Loucy (cell line): ENCODE measurements at regions not wholly inside any gene's neighbourhood (a gene's known extent, or its start where the extent isn't known, plus 50 kb on each side); places are given as distances from the start of the nearest gene placed in this dataset.

Source experiments
- H2AFZ ChIP-seq: fragments of 200-600 bp; sonication (generic); 2 replicates; pipeline ENCODE4 v1.6.0; 2016; ENCODE audit warnings: antibody characterized with exemption, mild to moderate bottlenecking, low read length, moderate library complexity
- H3F3A ChIP-seq: fragments of 200-600 bp; 2 replicates; pipeline ENCODE4 v1.6.0; 2016; ENCODE audit warnings: antibody characterized with exemption, low read depth, mild to moderate bottlenecking
- H3K27me3 ChIP-seq: fragments of 200-600 bp; sonication (generic); 2 replicates; pipeline ENCODE4 v1.6.1; 2014; ENCODE audit warnings: low read length, mild to moderate bottlenecking; ENCODE audit not compliant: insufficient read depth, poor library complexity, severe bottlenecking
- H3K36me3 ChIP-seq: fragments of 200-600 bp; sonication (generic); 2 replicates; pipeline ENCODE4 v1.6.1; 2016; ENCODE audit warnings: low read length; ENCODE audit not compliant: insufficient read depth
- H3K4me1 ChIP-seq: fragments of 200-600 bp; sonication (generic); 2 replicates; pipeline ENCODE4 v1.5.1; 2014; ENCODE audit warnings: low read length, mild to moderate bottlenecking; ENCODE audit not compliant: insufficient read depth, poor library complexity, severe bottlenecking
- H3K4me2 ChIP-seq: fragments of 200-600 bp; sonication (generic); 2 replicates; pipeline ENCODE4 v1.6.0; 2014; ENCODE audit warnings: antibody characterized with exemption, low read length, low read depth, mild to moderate bottlenecking; ENCODE audit not compliant: poor library complexity, severe bottlenecking
- H3K4me3 ChIP-seq: fragments of 200-600 bp; sonication (generic); 2 replicates; pipeline ENCODE4 v1.5.1; 2014; ENCODE audit warnings: low read length, mild to moderate bottlenecking, mixed read lengths; ENCODE audit not compliant: poor library complexity, severe bottlenecking
- H3K79me2 ChIP-seq: fragments of 200-600 bp; sonication (generic); 2 replicates; pipeline ENCODE4 v1.6.1; 2014; ENCODE audit warnings: low read length; ENCODE audit not compliant: insufficient read depth
- H3K9ac ChIP-seq: fragments of 200-600 bp; sonication (generic); 2 replicates; pipeline ENCODE4 v1.6.0; 2014; ENCODE audit warnings: mild to moderate bottlenecking, low read depth, low read length, moderate library complexity; ENCODE audit not compliant: poor library complexity, severe bottlenecking
- H3K9me2 ChIP-seq: fragments of 200-600 bp; sonication (generic); replicated peaks from 2 replicates; pipeline ENCODE4 v1.6.1; 2016; ENCODE audit warnings: low read depth, low read length, mixed read lengths
- H3K9me3 ChIP-seq: fragments of 200-600 bp; sonication (generic); 2 replicates; pipeline ENCODE4 v1.6.1; 2014; ENCODE audit warnings: mild to moderate bottlenecking, antibody characterized with exemption, low read length, low read depth; ENCODE audit not compliant: insufficient read depth
- H4K20me1 ChIP-seq: fragments of 200-600 bp; sonication (generic); 2 replicates; pipeline ENCODE4 v1.6.0; 2014; ENCODE audit warnings: antibody characterized with exemption, low read length, mild to moderate bottlenecking; ENCODE audit not compliant: insufficient read depth, poor library complexity, severe bottlenecking
- CTCF ChIP-seq: fragments of 200-600 bp; sonication (generic); conservative IDR thresholded peaks from 2 replicates; pipeline ENCODE4 v1.5.1; 2014; ENCODE audit warnings: mild to moderate bottlenecking, antibody characterized with exemption, low read length
- EZH2phosphoT487 ChIP-seq: fragments of 200-600 bp; IDR thresholded peaks from 2 replicates; pipeline ENCODE4 v1.6.1; 2018; ENCODE audit warnings: antibody characterized with exemption, mild to moderate bottlenecking, moderate library complexity, borderline replicate concordance

- H3K9ac ChIP-seq = no peak overlapping the region
- no peak overlapping the region for H3K4me3 ChIP-seq
Measured at GRCh38 chr4:114494246-114494803, 104.3 kb upstream of the UGT8 start.

GRCh38 chr4:114495471-114495928, 103.1 kb upstream of the UGT8 start:
- Histone ChIP-seq H3K79me2 (no peaks in the 10 kb centered on the region), H3K27me3 (no peaks in the 10 kb centered on the region), H3K36me3 (no peaks in the 10 kb centered on the region), H3F3A (no peaks in the 10 kb centered on the region), H4K20me1 (no peaks in the 10 kb centered on the region), H3K9me2 (no peaks in the 10 kb centered on the region), H3K9ac (no peak overlapping the region), H3K4me1 (no peaks in the 10 kb centered on the region), H2AFZ (no peak overlapping the region), H3K4me2 (no peak overlapping the region), H3K9me3 (no peaks in the 10 kb centered on the region), H3K4me3 (no peak overlapping the region)
- TF ChIP-seq CTCF = no peak
- no peak for TF ChIP-seq EZH2phosphoT487

More at GRCh38 chr4:114494246-114494803, 104.3 kb upstream of the UGT8 start:
- no peaks in the 10 kb centered on the region for H3K4me1 ChIP-seq
- no peaks in the 10 kb centered on the region for H3K9me2 ChIP-seq
- H3K27me3 ChIP-seq = no peaks in the 10 kb centered on the region
- H3K9me3 ChIP-seq = no peaks in the 10 kb centered on the region
- no peaks in the 10 kb centered on the region for H3K36me3 ChIP-seq
- no peak overlapping the region for H3K4me2 ChIP-seq
- no peaks in the 10 kb centered on the region for H4K20me1 ChIP-seq
- H2AFZ ChIP-seq = no peak overlapping the region
- no peaks in the 10 kb centered on the region for H3K79me2 ChIP-seq
- TF ChIP-seq CTCF (no peak), EZH2phosphoT487 (no peak)
- no peaks in the 10 kb centered on the region for H3F3A ChIP-seq

- H3K9me3 ChIP-seq = no peaks in the 10 kb centered on the region
- no peaks in the 10 kb centered on the region for H3K9me2 ChIP-seq
- no peaks in the 10 kb centered on the region for H3K4me1 ChIP-seq
- no peak for TF ChIP-seq CTCF
- no peak for TF ChIP-seq EZH2phosphoT487
- H4K20me1 ChIP-seq = no peaks in the 10 kb centered on the region
- H3K79me2 ChIP-seq = no peaks in the 10 kb centered on the region
- no peaks in the 10 kb centered on the region for H3K27me3 ChIP-seq
- no peak overlapping the region for H2AFZ ChIP-seq
- no peak overlapping the region for H3K4me2 ChIP-seq
- H3K36me3 ChIP-seq = no peaks in the 10 kb centered on the region
- H3F3A ChIP-seq = no peaks in the 10 kb centered on the region
- H3K4me3 ChIP-seq = no peak overlapping the region
- no peak overlapping the region for H3K9ac ChIP-seq
Measured at GRCh38 chr4:114497116-114497515, 101.5 kb upstream of the UGT8 start.
